ENCODE measurements at regions not wholly inside any gene's neighbourhood (a gene's known extent, or its start where the extent isn't known, plus 50 kb on each side); places are given as distances from the start of the nearest gene placed in this dataset.

DNA sequence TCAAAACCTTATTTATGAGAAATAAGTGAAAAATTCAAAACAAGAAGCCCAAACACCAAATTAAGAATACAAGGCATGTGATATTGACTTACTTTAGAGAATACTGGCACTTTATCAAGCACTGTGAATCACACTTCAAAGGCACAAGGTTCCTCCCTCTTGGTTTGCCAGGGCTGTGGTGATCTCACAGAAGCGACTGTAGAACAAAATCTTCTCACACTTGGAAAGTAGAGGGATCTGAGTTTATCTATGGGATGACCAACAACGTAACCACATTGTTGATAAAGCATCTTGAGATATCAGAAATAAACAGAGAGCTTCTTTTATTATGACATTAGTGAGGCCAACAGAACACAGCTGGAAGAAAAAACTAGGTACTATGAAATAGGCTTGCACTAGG is 295.9 kb downstream of the NFIB start:
- Histone ChIP-seq H3K9me3 (ENCODE audit: low read length) (no peaks in the 10 kb centered on the region), H3K4me1 (ENCODE audit: insufficient read depth, low read length, poor library complexity, severe bottlenecking) (no peaks in the 10 kb centered on the region), H3K27ac (ENCODE audit: low read depth, low read length, poor library complexity, severe bottlenecking) (no peak overlapping the region), H3K9me2 (ENCODE audit: insufficient read depth, low read length) (no peaks in the 10 kb centered on the region; the same call in 1 of the 2 replicates), H4K20me1 (ENCODE audit: insufficient read depth, low read length) (no peaks in the 10 kb centered on the region), H3K36me3 (ENCODE audit: insufficient read depth, low read length) (no peaks in the 10 kb centered on the region), H3K79me2 (ENCODE audit: insufficient read depth, low read depth, low read length) (no peaks in the 10 kb centered on the region), H2AFZ (ENCODE audit: low read length) (no peak overlapping the region), H3K4me2 (ENCODE audit: low read length) (no peak overlapping the region), H3K4me3 (ENCODE audit: low read depth, low read length, poor library complexity, severe bottlenecking) (no peak overlapping the region)
- TF ChIP-seq, protein P1, sequence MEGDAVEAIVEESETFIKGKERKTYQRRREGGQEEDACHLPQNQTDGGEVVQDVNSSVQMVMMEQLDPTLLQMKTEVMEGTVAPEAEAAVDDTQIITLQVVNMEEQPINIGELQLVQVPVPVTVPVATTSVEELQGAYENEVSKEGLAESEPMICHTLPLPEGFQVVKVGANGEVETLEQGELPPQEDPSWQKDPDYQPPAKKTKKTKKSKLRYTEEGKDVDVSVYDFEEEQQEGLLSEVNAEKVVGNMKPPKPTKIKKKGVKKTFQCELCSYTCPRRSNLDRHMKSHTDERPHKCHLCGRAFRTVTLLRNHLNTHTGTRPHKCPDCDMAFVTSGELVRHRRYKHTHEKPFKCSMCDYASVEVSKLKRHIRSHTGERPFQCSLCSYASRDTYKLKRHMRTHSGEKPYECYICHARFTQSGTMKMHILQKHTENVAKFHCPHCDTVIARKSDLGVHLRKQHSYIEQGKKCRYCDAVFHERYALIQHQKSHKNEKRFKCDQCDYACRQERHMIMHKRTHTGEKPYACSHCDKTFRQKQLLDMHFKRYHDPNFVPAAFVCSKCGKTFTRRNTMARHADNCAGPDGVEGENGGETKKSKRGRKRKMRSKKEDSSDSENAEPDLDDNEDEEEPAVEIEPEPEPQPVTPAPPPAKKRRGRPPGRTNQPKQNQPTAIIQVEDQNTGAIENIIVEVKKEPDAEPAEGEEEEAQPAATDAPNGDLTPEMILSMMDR (conservative IDR thresholded peaks at IDR 0.05; ENCODE audit: low read length) = no peak
- TF ChIP-seq EZH2phosphoT487 (IDR thresholded peaks at IDR 0.05; ENCODE audit: borderline replicate concordance, low read depth, low read length) = no peak
- intact Hi-C loops (cut with micrococcal nuclease; ENCODE audit: unreplicated experiment) = no loop called here
- no TSS peak for BruUV-seq (replicated peaks)
- ChIA-PET CTCF (ENCODE audit: unreplicated experiment) (no interaction called here), POLR2A (no interaction called here)
- DNase-seq (ENCODE audit: low spot score) = no peak

DNA sequence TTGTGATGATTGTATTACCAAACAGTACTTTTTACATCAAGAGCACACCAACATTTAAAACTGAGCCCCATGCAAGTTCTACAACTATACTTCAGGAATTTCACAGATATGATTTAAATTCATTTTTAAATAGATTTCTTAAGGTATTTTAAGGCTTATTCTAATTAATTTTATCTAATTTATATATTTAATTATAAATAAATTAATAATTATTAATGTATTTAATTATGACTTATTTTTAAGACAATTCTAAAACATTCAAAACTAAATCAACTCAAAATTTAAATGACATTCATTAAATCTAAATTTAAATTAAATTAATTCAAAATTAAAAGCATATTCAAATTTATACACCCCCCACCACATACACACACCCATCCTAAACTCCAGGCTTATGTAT is 299.2 kb downstream of the NFIB start:
- intact Hi-C loops (cut with micrococcal nuclease; ENCODE audit: unreplicated experiment) = no loop called here
- Histone ChIP-seq H3K4me1 (ENCODE audit: insufficient read depth, low read length, poor library complexity, severe bottlenecking) (no peaks in the 10 kb centered on the region), H3K9me2 (ENCODE audit: insufficient read depth, low read length) (no peaks in the 10 kb centered on the region), H4K20me1 (ENCODE audit: insufficient read depth, low read length) (no peaks in the 10 kb centered on the region), H3K79me2 (ENCODE audit: insufficient read depth, low read depth, low read length) (no peaks in the 10 kb centered on the region), H3K4me3 (ENCODE audit: low read depth, low read length, poor library complexity, severe bottlenecking) (no peak overlapping the region), H3K9me3 (ENCODE audit: low read length) (no peaks in the 10 kb centered on the region), H3K36me3 (ENCODE audit: insufficient read depth, low read length) (no peaks in the 10 kb centered on the region), H3K27ac (ENCODE audit: low read depth, low read length, poor library complexity, severe bottlenecking) (no peak overlapping the region), H2AFZ (ENCODE audit: low read length) (no peak overlapping the region), H3K4me2 (ENCODE audit: low read length) (no peak overlapping the region)
- CTCF ChIA-PET (ENCODE audit: unreplicated experiment) = no interaction called here
- TF ChIP-seq EZH2phosphoT487 (IDR thresholded peaks at IDR 0.05; ENCODE audit: borderline replicate concordance, low read depth, low read length) = no peak
- TF ChIP-seq, protein P1 (conservative IDR thresholded peaks at IDR 0.05; ENCODE audit: low read length) = no peak
- POLR2A ChIA-PET = no interaction called here
- no TSS peak for BruUV-seq (replicated peaks)
- no peak for DNase-seq (ENCODE audit: low spot score)

DNA sequence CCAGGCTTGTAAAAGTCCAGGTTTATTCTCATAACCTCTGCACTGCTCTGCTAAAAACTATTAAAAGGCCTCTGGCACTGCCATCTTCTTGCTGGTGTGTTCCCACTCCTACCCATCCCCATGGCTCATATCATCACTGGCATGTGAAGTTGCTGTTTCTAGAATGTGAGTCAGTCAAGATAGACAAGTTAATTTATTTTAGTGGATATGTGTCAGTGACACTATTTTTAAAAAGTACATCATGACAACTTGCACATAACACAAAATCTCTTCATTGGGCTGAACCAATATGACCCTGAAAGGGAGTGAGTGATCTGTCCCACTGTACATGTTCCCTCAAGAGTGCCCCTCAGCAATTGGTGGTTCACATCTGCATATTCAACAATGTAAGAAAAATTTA is 299.7 kb downstream of the NFIB start:
- no TSS peak for BruUV-seq (replicated peaks)
- TF ChIP-seq, protein P1 (conservative IDR thresholded peaks at IDR 0.05; ENCODE audit: low read length) = no peak
- TF ChIP-seq EZH2phosphoT487 (IDR thresholded peaks at IDR 0.05; ENCODE audit: borderline replicate concordance, low read depth, low read length) = no peak

More for the DNA sequence above, 299.7 kb downstream of the NFIB start:
- H3K9me3 ChIP-seq (ENCODE audit: low read length) = no peaks in the 10 kb centered on the region
- no peak overlapping the region for H2AFZ ChIP-seq (ENCODE audit: low read length)
- H3K79me2 ChIP-seq (ENCODE audit: insufficient read depth, low read depth, low read length) = no peaks in the 10 kb centered on the region
- no peak overlapping the region for H3K27ac ChIP-seq (ENCODE audit: low read depth, low read length, poor library complexity, severe bottlenecking)
- no peak overlapping the region for H3K4me3 ChIP-seq (ENCODE audit: low read depth, low read length, poor library complexity, severe bottlenecking)
- intact Hi-C loops (cut with micrococcal nuclease; ENCODE audit: unreplicated experiment) = no loop called here
- DNase-seq (ENCODE audit: low spot score) = no peak
- H3K4me1 ChIP-seq (ENCODE audit: insufficient read depth, low read length, poor library complexity, severe bottlenecking) = no peaks in the 10 kb centered on the region
- CTCF ChIA-PET (ENCODE audit: unreplicated experiment) = no interaction called here
- H3K9me2 ChIP-seq (ENCODE audit: insufficient read depth, low read length) = no peaks in the 10 kb centered on the region
- POLR2A ChIA-PET = no interaction called here
- H3K4me2 ChIP-seq (ENCODE audit: low read length) = no peak overlapping the region
- no peaks in the 10 kb centered on the region for H4K20me1 ChIP-seq (ENCODE audit: insufficient read depth, low read length)
- no peaks in the 10 kb centered on the region for H3K36me3 ChIP-seq (ENCODE audit: insufficient read depth, low read length)

Measured in OCI-LY7 (cell line).